ENCODE measurements at regions not wholly inside any gene's neighbourhood (a gene's known extent, or its start where the extent isn't known, plus 50 kb on each side); places are given as distances from the start of the nearest gene placed in this dataset.

DNA sequence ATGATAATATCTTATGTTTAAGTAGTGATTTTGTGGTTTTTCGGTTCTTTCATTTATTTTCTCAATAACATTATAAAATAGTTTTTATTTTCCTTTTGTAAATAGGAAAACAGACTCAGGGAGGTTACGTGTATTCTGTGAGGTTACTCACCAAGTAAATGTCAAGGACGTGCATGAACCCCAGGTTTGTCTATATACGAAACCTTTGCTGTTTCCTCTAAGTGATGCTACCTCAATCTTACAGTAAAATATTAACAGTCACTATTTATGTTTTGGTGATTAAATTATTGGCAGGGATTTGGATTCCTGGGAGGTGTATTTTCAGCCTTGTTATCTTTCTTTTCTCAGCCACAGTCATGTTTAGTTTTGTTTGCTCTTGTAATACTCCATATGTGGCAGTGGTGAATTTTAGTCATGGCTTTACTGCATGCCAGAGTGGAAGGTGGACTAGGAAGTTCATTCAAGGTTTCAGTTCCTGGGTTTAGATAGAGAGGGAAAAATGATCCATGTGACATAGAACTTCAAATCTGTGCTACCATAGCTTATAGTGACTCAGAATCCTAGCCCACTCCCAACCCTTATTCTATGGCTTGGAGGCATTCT lies 139.9 kb downstream of the ARL4A start:
- Histone ChIP-seq H3K9ac (ENCODE audit: low read length) (no peak overlapping the region), H2AFZ (ENCODE audit: low read depth, low read length) (no peak overlapping the region), H3K27ac (ENCODE audit: low read length) (no peak overlapping the region), H3K9me3 (ENCODE audit: insufficient read depth, low read length) (no peaks in the 10 kb centered on the region), H3K4me2 (ENCODE audit: low read length) (no peak overlapping the region), H3K79me2 (ENCODE audit: low read length) (no peaks in the 10 kb centered on the region), H3K4me1 (ENCODE audit: low read length) (no peaks in the 10 kb centered on the region), H4K20me1 (ENCODE audit: insufficient read depth, low read length) (no peaks in the 10 kb centered on the region), H3K4me3 (ENCODE audit: low read length) (no peak overlapping the region), H3K36me3 (replicated peaks; ENCODE audit: low read depth, low read length) (no peaks in the 10 kb centered on the region), H3K27me3 (ENCODE audit: low read depth, low read length) (no peaks in the 10 kb centered on the region)
- no peak for TF ChIP-seq EZH2phosphoT487 (IDR thresholded peaks at IDR 0.05; ENCODE audit: low read depth)
- TF ChIP-seq, protein P1, sequence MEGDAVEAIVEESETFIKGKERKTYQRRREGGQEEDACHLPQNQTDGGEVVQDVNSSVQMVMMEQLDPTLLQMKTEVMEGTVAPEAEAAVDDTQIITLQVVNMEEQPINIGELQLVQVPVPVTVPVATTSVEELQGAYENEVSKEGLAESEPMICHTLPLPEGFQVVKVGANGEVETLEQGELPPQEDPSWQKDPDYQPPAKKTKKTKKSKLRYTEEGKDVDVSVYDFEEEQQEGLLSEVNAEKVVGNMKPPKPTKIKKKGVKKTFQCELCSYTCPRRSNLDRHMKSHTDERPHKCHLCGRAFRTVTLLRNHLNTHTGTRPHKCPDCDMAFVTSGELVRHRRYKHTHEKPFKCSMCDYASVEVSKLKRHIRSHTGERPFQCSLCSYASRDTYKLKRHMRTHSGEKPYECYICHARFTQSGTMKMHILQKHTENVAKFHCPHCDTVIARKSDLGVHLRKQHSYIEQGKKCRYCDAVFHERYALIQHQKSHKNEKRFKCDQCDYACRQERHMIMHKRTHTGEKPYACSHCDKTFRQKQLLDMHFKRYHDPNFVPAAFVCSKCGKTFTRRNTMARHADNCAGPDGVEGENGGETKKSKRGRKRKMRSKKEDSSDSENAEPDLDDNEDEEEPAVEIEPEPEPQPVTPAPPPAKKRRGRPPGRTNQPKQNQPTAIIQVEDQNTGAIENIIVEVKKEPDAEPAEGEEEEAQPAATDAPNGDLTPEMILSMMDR (IDR thresholded peaks at IDR 0.05; ENCODE audit: low read depth, low read length), result no peak

DNA sequence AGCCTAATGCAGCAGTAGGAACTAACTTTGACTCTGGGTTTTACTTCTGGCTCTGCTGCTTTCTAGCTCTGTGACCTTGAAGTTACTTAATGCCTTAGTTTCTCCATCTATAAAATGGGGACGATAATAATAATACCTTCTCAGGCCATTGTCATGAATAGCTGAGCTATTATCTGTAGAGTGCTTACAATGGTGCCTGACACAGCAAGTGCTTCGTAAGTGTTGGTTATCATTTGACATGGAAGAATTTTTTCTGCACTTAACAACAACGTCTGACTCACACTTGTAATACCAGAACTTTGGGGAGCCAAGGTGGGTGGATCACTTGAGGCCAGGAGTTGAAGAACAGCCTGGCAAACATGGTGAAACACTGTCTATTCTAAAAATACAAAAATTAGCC lies 140.5 kb downstream of the ARL4A start:
- no peak overlapping the region for H2AFZ ChIP-seq (ENCODE audit: low read depth, low read length)
- H3K4me1 ChIP-seq (ENCODE audit: low read length), result no peaks in the 10 kb centered on the region
- no peaks in the 10 kb centered on the region for H4K20me1 ChIP-seq (ENCODE audit: insufficient read depth, low read length)
- no peak overlapping the region for H3K4me3 ChIP-seq (ENCODE audit: low read length)
- TF ChIP-seq, protein P1 (IDR thresholded peaks at IDR 0.05; ENCODE audit: low read depth, low read length), result no peak
- no peak for TF ChIP-seq EZH2phosphoT487 (IDR thresholded peaks at IDR 0.05; ENCODE audit: low read depth)
- H3K79me2 ChIP-seq (ENCODE audit: low read length), result no peaks in the 10 kb centered on the region
- H3K27me3 ChIP-seq (ENCODE audit: low read depth, low read length), result no peaks in the 10 kb centered on the region
- no peaks in the 10 kb centered on the region for H3K9me3 ChIP-seq (ENCODE audit: insufficient read depth, low read length)
- H3K4me2 ChIP-seq (ENCODE audit: low read length), result no peak overlapping the region
- H3K9ac ChIP-seq (ENCODE audit: low read length), result no peak overlapping the region
- no peak overlapping the region for H3K27ac ChIP-seq (ENCODE audit: low read length)
- no peaks in the 10 kb centered on the region for H3K36me3 ChIP-seq (replicated peaks; ENCODE audit: low read depth, low read length)

DNA sequence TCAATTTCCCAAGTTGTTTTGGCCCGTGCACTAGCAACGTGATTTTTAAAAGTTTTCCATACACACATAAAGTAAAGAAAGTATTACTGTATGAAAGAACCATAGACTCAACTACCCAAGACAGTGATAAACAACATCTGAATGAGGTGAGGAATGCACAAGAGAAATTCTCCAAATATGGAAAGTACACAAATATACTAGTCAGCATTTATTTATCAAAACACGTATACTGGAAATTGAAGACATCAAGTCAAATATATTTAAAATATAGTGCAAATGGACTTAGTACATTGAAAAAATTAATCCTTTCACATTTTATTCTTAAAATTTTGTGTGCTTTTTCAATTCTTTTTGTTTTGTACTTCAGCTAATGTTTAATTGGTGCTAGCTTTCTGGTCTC lies 143.6 kb downstream of the ARL4A start:
- Histone ChIP-seq H3K36me3 (replicated peaks; ENCODE audit: low read depth, low read length) (no peaks in the 10 kb centered on the region), H3K4me2 (ENCODE audit: low read length) (no peak overlapping the region), H3K79me2 (ENCODE audit: low read length) (no peaks in the 10 kb centered on the region), H3K27me3 (ENCODE audit: low read depth, low read length) (no peaks in the 10 kb centered on the region), H3K4me1 (ENCODE audit: low read length) (no peaks in the 10 kb centered on the region), H3K9ac (ENCODE audit: low read length) (no peak overlapping the region), H3K27ac (ENCODE audit: low read length) (no peak overlapping the region), H3K4me3 (ENCODE audit: low read length) (no peak overlapping the region), H4K20me1 (ENCODE audit: insufficient read depth, low read length) (no peaks in the 10 kb centered on the region), H3K9me3 (ENCODE audit: insufficient read depth, low read length) (no peaks in the 10 kb centered on the region), H2AFZ (ENCODE audit: low read depth, low read length) (no peak overlapping the region)
- TF ChIP-seq, protein P1 (IDR thresholded peaks at IDR 0.05; ENCODE audit: low read depth, low read length), result no peak
- no peak for TF ChIP-seq EZH2phosphoT487 (IDR thresholded peaks at IDR 0.05; ENCODE audit: low read depth)

DNA sequence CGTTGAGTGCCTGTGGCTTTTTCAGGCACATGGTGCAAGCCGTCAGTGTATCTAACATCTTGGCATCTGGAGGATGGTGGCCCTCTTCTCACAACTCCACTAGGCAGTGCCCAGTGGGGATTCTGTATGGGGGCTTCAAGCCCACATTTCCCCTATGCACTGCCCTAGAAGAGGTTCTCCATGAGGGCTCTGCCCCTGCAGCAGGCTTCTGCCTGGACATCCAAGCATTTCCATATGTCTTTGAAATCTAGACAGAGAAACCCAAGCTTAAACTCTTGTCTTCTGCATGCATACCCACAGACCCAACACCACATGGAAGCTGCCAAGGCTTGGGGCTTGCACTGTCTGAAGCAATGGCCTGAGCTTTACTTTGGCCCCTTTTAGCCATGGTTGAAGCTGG lies 146.4 kb downstream of the ARL4A start:
- TF ChIP-seq, protein P1 (IDR thresholded peaks at IDR 0.05; ENCODE audit: low read depth, low read length), result no peak
- TF ChIP-seq EZH2phosphoT487 (IDR thresholded peaks at IDR 0.05; ENCODE audit: low read depth), result no peak
- H3K27ac ChIP-seq (ENCODE audit: low read length), result no peak overlapping the region

More for the DNA sequence above, 146.4 kb downstream of the ARL4A start:
- no peaks in the 10 kb centered on the region for H3K36me3 ChIP-seq (replicated peaks; ENCODE audit: low read depth, low read length)
- no peaks in the 10 kb centered on the region for H3K27me3 ChIP-seq (ENCODE audit: low read depth, low read length)
- H3K9ac ChIP-seq (ENCODE audit: low read length), result no peak overlapping the region
- no peaks in the 10 kb centered on the region for H3K79me2 ChIP-seq (ENCODE audit: low read length)
- H3K4me3 ChIP-seq (ENCODE audit: low read length), result no peak overlapping the region
- H3K9me3 ChIP-seq (ENCODE audit: insufficient read depth, low read length), result no peaks in the 10 kb centered on the region
- H3K4me2 ChIP-seq (ENCODE audit: low read length), result no peak overlapping the region
- no peak overlapping the region for H2AFZ ChIP-seq (ENCODE audit: low read depth, low read length)
- no peaks in the 10 kb centered on the region for H3K4me1 ChIP-seq (ENCODE audit: low read length)
- H4K20me1 ChIP-seq (ENCODE audit: insufficient read depth, low read length), result no peaks in the 10 kb centered on the region

Data from OCI-LY3 (cell line).